Activated naive CD4-positive, alpha-beta T cell treated with anti-CD3 and anti-CD28 coated beads, Interleukin-2, amount 50 U/mL, for 24 hours (primary cell): ENCODE measurements at regions not wholly inside any gene's neighbourhood (a gene's known extent, or its start where the extent isn't known, plus 50 kb on each side); places are given as distances from the start of the nearest gene placed in this dataset.

Experiments
- H3K27ac Mint-ChIP-seq: one replicate; pipeline ENCODE4 v1.8.0; 2021; ENCODE audit warnings: mild to moderate bottlenecking, mixed read lengths
- H3K27me3 Mint-ChIP-seq: one replicate; pipeline ENCODE4 v1.8.0; 2021; ENCODE audit warnings: mixed read lengths
- H3K36me3 Mint-ChIP-seq: one replicate; pipeline ENCODE4 v1.8.0; 2021; ENCODE audit warnings: mixed read lengths
- H3K4me1 Mint-ChIP-seq: one replicate; pipeline ENCODE4 v1.8.0; 2021; ENCODE audit warnings: mixed read lengths
- H3K4me3 Mint-ChIP-seq: one replicate; pipeline ENCODE4 v1.8.0; 2021; ENCODE audit warnings: mild to moderate bottlenecking, mixed read lengths
- H3K9me3 Mint-ChIP-seq: one replicate; pipeline ENCODE4 v1.8.0; 2021; ENCODE audit warnings: mixed read lengths

DNA sequence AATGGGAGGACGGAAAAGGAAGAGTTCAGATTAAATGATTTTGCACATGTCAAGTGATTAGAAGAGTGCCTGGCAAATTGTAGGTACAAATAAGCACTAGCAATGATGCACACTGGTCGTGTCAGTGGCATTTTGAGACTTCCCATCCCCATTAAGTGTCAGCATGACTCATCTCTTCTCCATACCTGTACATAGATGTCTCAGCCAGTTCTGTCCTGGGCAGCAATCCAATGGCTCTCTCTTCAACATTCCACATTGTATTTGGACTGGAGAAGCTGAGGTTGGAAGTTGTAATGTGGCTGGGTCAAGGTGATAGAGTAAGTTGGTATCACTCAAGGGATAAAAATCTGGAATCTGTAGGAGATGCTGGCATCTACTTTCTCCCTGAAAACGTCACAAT, 742.7 kb downstream of the VRK1 start:
- Mint-ChIP-seq H3K9me3 (no peaks in the 10 kb centered on the region), H3K27ac (no peak overlapping the region), H3K27me3 (no peaks in the 10 kb centered on the region), H3K36me3 (no peaks in the 10 kb centered on the region), H3K4me3 (no peak overlapping the region), H3K4me1 (peaks cover 12% of the 10 kb centered on the region)

DNA sequence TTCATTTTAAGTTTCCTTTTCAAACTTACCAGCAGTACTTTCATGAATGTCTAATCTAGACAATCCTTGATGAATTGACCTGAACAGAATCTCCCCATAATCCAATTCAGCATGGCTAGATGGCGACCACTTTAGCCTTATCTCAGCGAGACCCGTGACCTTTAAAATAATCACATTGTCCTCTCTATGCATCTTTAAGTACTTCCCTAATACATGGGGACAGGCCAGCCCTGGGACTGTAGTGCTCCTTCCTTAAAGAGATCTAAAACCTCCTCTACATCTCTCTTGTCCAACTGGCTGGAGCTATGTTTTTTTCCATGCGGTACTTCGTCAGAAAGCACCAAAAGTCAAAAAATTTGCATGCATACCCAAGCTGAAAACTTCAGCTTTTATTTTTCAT, 746.0 kb downstream of the VRK1 start:
- H3K9me3 Mint-ChIP-seq: no peaks in the 10 kb centered on the region
- H3K4me1 Mint-ChIP-seq: peaks cover 12% of the 10 kb centered on the region
- no peaks in the 10 kb centered on the region for H3K36me3 Mint-ChIP-seq
- no peak overlapping the region for H3K4me3 Mint-ChIP-seq
- no peaks in the 10 kb centered on the region for H3K27me3 Mint-ChIP-seq
- H3K27ac Mint-ChIP-seq: no peak overlapping the region

DNA sequence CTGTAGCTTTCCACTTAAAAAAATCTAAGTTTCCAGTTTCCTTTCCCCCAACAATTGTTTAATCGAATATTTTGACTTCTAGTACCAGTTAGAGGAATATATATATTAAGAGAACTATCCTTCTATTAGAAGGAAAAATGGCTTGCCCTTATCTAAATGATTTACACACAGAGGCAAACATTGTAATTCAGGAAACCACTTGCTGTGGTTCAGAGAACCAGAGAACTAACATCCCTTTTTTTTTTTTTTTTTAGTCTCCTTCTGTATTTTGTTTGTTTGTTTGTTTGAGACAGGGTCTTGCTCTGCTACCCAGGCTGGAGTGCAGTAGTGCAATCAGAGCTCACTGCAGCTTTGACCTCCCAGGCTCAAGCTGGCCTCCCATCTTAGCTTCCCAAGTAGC, 746.6 kb downstream of the VRK1 start:
- H3K27ac Mint-ChIP-seq: no peak overlapping the region

DNA sequence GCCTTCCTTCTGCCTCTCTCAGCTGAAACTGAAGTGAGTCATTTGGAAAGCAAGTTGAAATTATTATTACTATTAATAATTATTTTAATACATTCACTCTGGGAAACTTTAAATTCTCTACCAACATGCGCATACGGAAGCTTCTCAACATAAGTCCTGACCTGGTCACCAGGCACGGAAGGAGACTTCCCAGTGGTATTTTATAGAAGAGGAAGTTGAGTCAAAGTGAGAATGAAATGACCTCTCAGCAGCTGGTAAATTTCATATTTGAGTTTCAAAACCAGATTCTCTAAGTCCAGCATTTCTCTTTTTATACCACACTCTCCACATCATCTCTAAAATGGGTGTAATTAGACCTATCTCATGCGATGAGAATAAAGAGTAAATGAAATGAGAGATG, 747.4 kb downstream of the VRK1 start:
- Mint-ChIP-seq H3K36me3 (no peaks in the 10 kb centered on the region), H3K4me3 (no peak overlapping the region), H3K27me3 (no peaks in the 10 kb centered on the region), H3K27ac (no peak overlapping the region), H3K4me1 (peaks cover 12% of the 10 kb centered on the region), H3K9me3 (no peaks in the 10 kb centered on the region)

More for the DNA sequence above, 746.6 kb downstream of the VRK1 start:
- Mint-ChIP-seq H3K4me1 (peaks cover 12% of the 10 kb centered on the region), H3K36me3 (no peaks in the 10 kb centered on the region), H3K9me3 (no peaks in the 10 kb centered on the region), H3K4me3 (no peak overlapping the region), H3K27me3 (no peaks in the 10 kb centered on the region)

DNA sequence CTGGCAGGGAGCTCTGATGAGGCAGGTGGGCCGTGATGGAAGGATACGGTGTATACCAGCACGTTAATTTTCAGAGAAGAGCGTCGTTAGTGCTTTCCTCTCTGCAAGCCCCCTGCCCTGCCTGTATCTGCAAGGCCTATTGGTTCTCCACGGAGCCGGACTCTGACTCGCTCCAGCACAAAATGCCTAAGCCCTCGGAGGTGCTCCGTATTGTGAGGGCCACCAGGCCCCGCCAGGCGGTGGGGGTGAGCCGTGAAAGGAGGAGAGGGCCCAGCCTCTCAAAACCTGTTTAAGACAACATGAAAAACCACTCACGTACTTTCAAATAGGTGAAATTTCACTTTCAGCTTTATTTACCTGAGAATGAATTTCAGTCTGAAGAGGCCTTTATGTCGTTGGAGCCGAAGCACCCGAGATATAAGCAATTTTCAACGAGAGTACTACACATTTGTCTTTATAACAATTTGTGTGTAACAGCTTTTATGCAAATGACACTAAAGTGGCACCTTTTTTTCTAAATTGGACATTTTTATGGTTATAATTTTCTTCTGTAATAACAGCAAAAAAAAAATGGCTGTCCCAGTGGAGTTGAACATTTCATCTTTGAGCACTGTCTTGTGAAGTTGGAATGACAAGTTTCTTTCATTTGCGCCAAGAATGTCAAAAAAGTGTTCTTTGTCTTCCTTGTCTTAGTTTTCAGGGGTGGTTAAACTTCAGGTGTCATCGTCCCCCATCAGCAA, 749.5 kb downstream of the VRK1 start:
- no peak overlapping the region for H3K4me3 Mint-ChIP-seq
- no peaks in the 10 kb centered on the region for H3K27me3 Mint-ChIP-seq
- H3K27ac Mint-ChIP-seq: no peak overlapping the region
- no peaks in the 10 kb centered on the region for H3K9me3 Mint-ChIP-seq
- H3K4me1 Mint-ChIP-seq: peaks cover 12% of the 10 kb centered on the region
- no peaks in the 10 kb centered on the region for H3K36me3 Mint-ChIP-seq

DNA sequence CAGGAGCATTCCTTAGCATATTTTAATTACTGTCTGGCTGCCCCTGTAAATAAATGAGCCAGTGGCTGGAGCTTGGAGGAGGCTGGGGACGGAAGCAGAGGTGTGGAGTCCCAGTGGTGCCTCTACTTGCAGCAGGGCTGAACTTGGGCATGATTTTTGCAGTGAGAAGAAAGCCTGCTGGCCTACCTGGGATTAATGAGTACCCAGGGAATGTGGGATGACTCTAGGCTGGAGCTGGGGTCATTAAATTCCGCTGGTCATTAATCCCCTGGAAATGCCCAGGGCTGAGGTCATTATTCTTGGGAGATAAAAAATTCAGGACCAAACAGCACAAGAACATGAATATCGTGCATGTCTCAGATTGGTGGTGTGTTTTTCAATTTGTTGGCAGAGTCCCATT, 753.3 kb downstream of the VRK1 start:
- H3K4me1 Mint-ChIP-seq: no peaks in the 10 kb centered on the region
- H3K27me3 Mint-ChIP-seq: no peaks in the 10 kb centered on the region
- H3K36me3 Mint-ChIP-seq: no peaks in the 10 kb centered on the region
- no peak overlapping the region for H3K4me3 Mint-ChIP-seq
- no peaks in the 10 kb centered on the region for H3K9me3 Mint-ChIP-seq
- no peak overlapping the region for H3K27ac Mint-ChIP-seq

DNA sequence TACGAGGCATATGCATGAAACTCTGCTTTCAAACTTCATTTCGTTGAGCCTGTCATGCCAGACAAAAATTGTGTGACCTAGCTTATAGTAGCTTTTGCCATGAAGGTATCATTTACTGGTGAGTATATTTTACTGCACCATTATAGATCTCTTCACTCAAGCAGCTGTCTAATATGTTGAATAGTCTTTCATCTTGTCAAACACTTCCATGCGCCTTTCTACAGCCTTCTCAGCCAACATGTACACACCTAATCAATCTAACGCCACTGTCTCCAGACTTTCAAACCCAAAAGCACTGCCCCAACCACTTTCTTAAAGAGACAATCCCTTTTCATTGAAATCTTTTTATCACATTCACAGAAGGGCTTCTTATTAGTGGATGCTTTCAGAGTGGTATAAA, 757.4 kb downstream of the VRK1 start:
- H3K27ac Mint-ChIP-seq: no peak overlapping the region
- H3K36me3 Mint-ChIP-seq: no peaks in the 10 kb centered on the region
- no peak overlapping the region for H3K4me3 Mint-ChIP-seq
- H3K4me1 Mint-ChIP-seq: no peaks in the 10 kb centered on the region
- no peaks in the 10 kb centered on the region for H3K9me3 Mint-ChIP-seq
- no peaks in the 10 kb centered on the region for H3K27me3 Mint-ChIP-seq

DNA sequence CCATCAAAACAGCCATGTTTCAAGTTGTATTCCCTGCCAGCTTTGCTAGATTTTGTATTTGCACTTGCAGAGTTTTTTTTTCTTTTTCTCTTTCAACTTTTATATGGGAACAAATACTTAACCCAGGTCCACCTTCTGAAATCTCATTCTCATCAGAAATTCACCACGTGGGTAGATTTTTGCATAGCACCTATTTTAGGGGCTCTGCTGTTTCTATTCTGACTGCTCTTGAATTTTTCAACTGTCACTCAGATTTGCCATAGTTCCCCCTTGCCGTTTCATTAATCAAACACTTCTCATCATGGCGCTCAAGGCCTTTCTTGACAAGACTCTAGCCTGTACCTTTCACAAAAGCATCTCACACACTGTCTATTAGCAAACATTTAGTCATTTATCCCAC, 767.2 kb downstream of the VRK1 start:
- Mint-ChIP-seq H3K27me3 (no peaks in the 10 kb centered on the region), H3K9me3 (peaks cover 4% of the 10 kb centered on the region), H3K4me1 (no peaks in the 10 kb centered on the region), H3K4me3 (no peak overlapping the region), H3K36me3 (peaks cover 11% of the 10 kb centered on the region), H3K27ac (no peak overlapping the region)

DNA sequence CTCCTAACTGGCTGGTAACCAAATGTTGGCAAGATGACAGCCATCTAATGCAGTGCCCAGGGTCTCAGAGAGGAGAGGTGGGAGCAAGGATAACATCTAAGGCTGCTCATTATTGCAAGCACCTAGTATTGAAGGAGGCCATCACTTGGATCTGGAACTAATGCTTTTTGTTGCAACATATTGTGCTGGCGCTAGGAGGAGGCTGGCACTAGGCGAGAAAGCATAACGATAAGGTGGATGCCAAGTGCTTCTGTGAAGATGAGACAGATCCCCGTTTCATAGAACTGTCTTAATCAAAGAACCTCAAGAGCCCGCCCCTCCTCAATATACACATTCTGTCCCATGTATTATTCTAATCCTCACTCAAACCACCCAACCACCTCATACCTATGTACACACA, 774.0 kb downstream of the VRK1 start:
- Mint-ChIP-seq H3K36me3 (peaks cover 3% of the 10 kb centered on the region), H3K4me3 (no peak overlapping the region)

DNA sequence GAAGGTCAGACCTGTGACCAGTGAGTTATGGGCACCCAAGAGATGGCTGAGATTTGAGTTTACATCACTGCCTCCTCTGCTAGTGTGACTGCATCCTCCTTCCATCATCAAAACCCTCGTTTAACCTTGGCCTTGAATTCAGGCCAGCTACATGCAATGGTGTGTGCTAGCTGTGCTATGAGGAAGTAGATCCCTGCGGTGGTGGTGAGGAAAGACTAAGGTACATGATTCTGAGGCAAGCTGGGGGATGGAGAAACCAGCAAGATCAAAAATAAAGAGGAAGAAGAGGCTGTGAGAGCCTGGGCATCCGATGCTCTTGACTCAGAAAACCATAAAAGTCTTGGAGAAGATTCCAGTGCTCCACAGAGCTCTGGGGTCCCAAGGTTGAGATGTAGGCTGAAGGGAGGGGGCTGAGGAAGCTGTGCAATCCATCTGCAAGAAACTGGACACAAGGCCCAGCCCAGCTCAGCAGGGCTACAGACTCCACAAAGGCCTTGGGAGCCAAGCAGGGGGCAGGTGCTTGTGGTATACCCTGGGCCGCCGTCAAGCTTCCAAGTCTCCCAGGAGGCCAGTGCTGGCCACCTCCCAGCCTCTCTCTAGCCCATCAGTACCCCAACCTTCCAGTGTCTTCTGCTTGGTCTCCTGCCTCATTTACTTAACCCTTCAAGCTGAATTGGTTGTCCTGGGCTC, 774.8 kb downstream of the VRK1 start:
- H3K4me3 Mint-ChIP-seq: no peak overlapping the region
- H3K27me3 Mint-ChIP-seq: no peaks in the 10 kb centered on the region
- no peak overlapping the region for H3K27ac Mint-ChIP-seq
- peaks cover 3% of the 10 kb centered on the region for H3K36me3 Mint-ChIP-seq
- peaks cover 9% of the 10 kb centered on the region for H3K9me3 Mint-ChIP-seq
- H3K4me1 Mint-ChIP-seq: no peaks in the 10 kb centered on the region

More for the DNA sequence above, 774.0 kb downstream of the VRK1 start:
- Mint-ChIP-seq H3K27me3 (no peaks in the 10 kb centered on the region), H3K27ac (no peak overlapping the region), H3K9me3 (peaks cover 9% of the 10 kb centered on the region), H3K4me1 (no peaks in the 10 kb centered on the region)

DNA sequence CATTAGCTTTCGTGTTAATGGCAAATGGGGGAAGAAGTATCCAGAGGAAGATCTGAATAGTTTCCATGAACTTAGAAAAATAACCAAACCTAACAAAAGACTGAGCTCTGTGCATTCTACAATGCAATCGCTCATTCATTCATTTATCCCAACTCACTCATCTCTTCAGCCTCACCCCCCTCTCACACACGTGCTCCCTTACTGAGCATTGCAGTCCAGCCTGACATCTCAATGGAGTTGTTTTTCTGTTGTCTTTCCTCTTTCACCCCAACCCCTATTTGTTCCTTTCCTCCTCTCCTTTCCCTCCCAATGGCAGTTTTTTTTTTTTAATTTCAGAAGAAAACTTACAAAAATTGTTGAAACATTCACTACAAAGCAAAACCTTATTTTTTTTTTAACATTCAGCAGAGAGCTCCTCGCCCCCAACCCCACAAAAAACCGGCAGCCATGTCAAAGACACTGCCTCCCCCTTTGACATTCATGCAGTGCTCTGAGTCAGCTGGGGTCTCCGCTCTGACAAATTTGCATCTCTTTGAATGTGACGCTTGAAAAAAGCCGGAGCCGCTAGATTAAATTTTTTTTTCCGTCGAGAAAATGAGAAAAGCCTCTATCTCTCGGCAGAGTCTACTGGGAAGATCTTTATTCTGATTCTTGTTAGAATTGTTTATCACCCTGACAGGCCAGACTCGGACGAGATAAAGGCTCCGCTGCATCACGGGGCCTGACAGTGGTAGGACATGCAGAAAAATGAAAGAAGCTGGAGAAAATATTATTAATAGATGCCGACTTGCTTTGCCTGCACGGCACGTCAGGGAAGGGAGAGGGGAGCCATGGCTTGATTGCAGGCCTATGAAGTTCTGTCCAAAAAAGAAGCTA, 775.6 kb downstream of the VRK1 start:
- Mint-ChIP-seq H3K4me3 (no peak overlapping the region), H3K27ac (no peak overlapping the region), H3K27me3 (no peaks in the 10 kb centered on the region), H3K4me1 (no peaks in the 10 kb centered on the region), H3K36me3 (peaks cover 1% of the 10 kb centered on the region), H3K9me3 (peaks cover 9% of the 10 kb centered on the region)

DNA sequence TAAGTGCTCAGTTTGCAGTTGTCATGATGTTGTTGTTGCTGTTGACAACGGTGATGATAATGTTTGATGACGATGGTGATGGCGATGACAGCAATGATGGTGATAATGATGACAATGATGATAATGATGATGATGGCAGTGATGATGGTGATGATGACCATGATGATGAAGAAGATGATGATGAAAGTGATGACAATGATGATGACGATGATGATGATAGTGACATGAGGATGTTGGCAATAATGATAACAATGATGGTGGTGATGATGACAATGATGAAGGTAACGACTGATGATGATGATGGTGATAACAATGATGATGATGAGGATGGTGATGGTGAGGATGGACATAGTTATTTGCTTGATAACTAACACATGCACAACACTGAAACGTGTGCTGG, 778.5 kb downstream of the VRK1 start:
- no peak overlapping the region for H3K4me3 Mint-ChIP-seq
- H3K36me3 Mint-ChIP-seq: peaks cover 1% of the 10 kb centered on the region
- H3K4me1 Mint-ChIP-seq: peaks cover 12% of the 10 kb centered on the region
- peaks cover 9% of the 10 kb centered on the region for H3K9me3 Mint-ChIP-seq
- no peak overlapping the region for H3K27ac Mint-ChIP-seq
- H3K27me3 Mint-ChIP-seq: no peaks in the 10 kb centered on the region

DNA sequence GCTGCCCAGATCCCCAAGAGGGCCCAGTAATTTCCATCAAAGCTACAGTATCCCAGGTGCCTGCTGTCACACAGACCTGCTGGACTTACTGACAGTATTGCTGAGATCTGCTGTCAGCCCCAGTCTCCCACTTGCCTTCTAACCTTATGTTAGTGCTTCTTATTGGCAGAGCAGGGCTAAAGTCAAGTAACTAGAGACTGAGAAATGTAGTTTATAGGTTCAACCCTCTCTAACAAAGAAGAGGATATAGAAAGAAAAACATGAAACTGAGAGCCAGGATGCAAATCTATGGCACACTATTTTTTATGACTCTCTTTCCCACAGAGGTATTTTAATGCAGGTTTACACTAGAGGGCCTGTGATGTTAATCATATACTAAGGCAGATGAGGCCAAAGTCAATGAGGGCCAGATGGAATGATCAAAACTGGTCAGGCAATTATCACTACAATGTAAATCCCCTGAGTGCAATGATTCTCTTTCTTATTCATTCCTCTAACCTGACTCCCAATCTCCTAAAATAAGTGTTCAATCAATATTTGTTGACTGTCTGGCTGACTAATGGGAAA, 781.9 kb downstream of the VRK1 start:
- H3K4me1 Mint-ChIP-seq: peaks cover 12% of the 10 kb centered on the region
- H3K27ac Mint-ChIP-seq: no peak overlapping the region
- no peaks in the 10 kb centered on the region for H3K36me3 Mint-ChIP-seq
- H3K4me3 Mint-ChIP-seq: no peak overlapping the region
- no peaks in the 10 kb centered on the region for H3K27me3 Mint-ChIP-seq
- peaks cover 7% of the 10 kb centered on the region for H3K9me3 Mint-ChIP-seq

DNA sequence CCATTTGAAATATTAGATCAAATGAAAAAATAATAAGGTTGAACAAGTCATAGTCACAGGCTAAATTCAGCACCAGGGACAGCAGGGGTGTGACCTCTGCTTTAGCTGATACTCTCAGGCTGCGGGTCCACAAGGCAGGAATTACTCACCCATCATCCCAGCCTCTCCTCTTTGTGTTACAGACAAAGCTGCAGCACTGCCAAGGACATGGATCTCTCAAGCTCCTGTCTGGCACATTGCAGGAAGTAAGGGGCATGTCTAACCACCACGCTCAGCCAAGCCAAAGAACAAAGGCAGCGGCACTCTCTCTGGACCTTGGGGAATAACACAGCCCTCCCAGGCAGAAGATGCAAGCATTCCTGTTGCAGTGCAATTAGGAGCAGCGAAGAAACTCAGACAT, 783.8 kb downstream of the VRK1 start:
- H3K27ac Mint-ChIP-seq: no peak overlapping the region
- H3K9me3 Mint-ChIP-seq: peaks cover 4% of the 10 kb centered on the region
- H3K27me3 Mint-ChIP-seq: no peaks in the 10 kb centered on the region
- H3K4me1 Mint-ChIP-seq: peaks cover 12% of the 10 kb centered on the region
- H3K4me3 Mint-ChIP-seq: no peak overlapping the region
- no peaks in the 10 kb centered on the region for H3K36me3 Mint-ChIP-seq

DNA sequence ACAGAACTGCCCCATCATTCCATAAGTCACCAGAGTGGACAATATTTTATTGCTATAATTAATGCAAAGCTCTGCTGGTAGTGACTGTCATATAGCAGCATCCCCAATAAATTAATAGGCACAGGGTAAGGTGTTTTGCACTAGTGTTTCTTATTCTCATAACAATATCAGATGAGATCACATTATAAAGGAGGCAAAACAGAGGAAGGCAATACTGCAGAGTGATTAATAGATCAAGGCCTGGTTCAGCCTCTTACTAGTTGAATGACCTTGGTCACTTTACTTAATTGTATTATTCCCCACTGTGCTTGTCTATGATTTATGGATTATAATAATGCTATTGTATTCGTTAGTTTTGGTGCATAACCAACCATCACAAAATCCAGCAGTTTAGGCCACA, 784.8 kb downstream of the VRK1 start:
- H3K4me3 Mint-ChIP-seq: no peak overlapping the region
- H3K9me3 Mint-ChIP-seq: peaks cover 4% of the 10 kb centered on the region
- no peaks in the 10 kb centered on the region for H3K36me3 Mint-ChIP-seq
- no peak overlapping the region for H3K27ac Mint-ChIP-seq
- H3K4me1 Mint-ChIP-seq: peaks cover 12% of the 10 kb centered on the region
- no peaks in the 10 kb centered on the region for H3K27me3 Mint-ChIP-seq

DNA sequence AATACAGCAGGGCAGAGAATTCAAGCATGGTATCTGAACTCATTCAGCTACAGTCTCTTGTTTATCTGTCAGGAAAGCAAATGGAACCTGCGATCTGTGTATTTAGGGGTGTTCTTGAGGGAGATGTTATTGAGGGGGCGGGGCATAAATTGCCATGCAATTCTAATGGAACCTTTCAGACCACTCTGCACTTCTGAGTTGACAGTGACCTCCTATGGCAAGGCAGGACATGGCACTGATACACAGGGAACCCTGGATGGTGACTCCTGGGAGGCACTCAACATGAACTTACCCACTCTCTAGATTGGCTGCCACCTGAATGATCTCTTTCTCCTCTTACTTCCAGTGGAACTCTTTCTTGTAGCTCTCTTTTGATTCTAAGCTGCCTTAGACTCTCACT, 787.3 kb downstream of the VRK1 start:
- Mint-ChIP-seq H3K4me3 (no peak overlapping the region), H3K9me3 (peaks cover 4% of the 10 kb centered on the region), H3K27ac (no peak overlapping the region), H3K36me3 (peaks cover 3% of the 10 kb centered on the region), H3K27me3 (no peaks in the 10 kb centered on the region), H3K4me1 (peaks cover 14% of the 10 kb centered on the region)
